Retinal pigment epithelial cell (primary cell): ENCODE measurements at regions not wholly inside any gene's neighbourhood (a gene's known extent, or its start where the extent isn't known, plus 50 kb on each side); places are given as distances from the start of the nearest gene placed in this dataset.
A peak's percentile ranks its signal among the peaks of the same experiment; 100 is the strongest.

ENCODE experiments used
- DNase-seq: peaks from one replicate; pipeline ENCODE4 v3.0.0-alpha.2; 2010; ENCODE audit warnings: low read depth
- H3K4me3 ChIP-seq: 2 replicates; pipeline ENCODE4 v1.5.1; 2011; ENCODE audit warnings: mild to moderate bottlenecking, low read length, control low read depth, moderate library complexity
- CTCF ChIP-seq: conservative IDR thresholded peaks from 2 replicates; pipeline ENCODE4 v1.5.1; 2011; ENCODE audit warnings: low read depth, low read length, control low read depth, inconsistent platforms

DNA sequence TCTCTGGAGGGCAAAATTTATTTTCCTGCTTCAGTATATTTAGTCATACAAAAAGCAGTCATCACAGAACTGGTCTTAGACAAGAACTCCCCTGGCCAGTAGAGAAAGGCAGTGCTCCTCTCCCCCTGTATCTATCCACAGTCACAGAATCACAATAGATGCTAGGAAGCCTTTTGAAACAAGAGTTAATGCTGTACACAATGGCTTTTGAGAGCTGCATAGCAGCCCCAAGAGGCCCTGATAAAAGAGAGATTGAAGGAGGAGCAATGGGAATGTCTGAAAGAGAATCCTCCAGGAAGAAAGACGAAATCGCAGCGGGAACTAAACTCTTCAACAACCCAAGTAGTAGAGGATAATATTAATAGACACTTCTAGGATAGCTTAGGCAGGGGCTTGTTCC is 330.2 kb downstream of the RBM43 start:
- no peak overlapping the region for H3K4me3 ChIP-seq
- no peak for DNase-seq
- TF ChIP-seq CTCF = no peak

- DNase-seq = no peak
- no peak for TF ChIP-seq CTCF
- H3K4me3 ChIP-seq = no peak overlapping the region
Observed at GRCh38 chr2:150925611-150926010, 336.1 kb downstream of the RBM43 start.

GRCh38 chr2:150924878-150925277 is 336.8 kb downstream of the RBM43 start:
- DNase-seq = no peak
- no peak for TF ChIP-seq CTCF
- H3K4me3 ChIP-seq = no peak overlapping the region

GRCh38 chr2:150919901-150920300 is 341.8 kb downstream of the RBM43 start:
- no peak for DNase-seq
- H3K4me3 ChIP-seq = no peak overlapping the region
- no peak for TF ChIP-seq CTCF

- no peak overlapping the region for H3K4me3 ChIP-seq
- TF ChIP-seq CTCF = no peak
- no peak for DNase-seq
Observed at GRCh38 chr2:150917961-150918713, 343.5 kb downstream of the RBM43 start.

- TF ChIP-seq CTCF = no peak
- DNase-seq = peak; percentile 45
- no peak overlapping the region for H3K4me3 ChIP-seq
Observed at GRCh38 chr2:150916467-150917396, 344.9 kb downstream of the RBM43 start.
